ENCODE measurements at regions not wholly inside any gene's neighbourhood (a gene's known extent, or its start where the extent isn't known, plus 50 kb on each side); places are given as distances from the start of the nearest gene placed in this dataset.

DNA sequence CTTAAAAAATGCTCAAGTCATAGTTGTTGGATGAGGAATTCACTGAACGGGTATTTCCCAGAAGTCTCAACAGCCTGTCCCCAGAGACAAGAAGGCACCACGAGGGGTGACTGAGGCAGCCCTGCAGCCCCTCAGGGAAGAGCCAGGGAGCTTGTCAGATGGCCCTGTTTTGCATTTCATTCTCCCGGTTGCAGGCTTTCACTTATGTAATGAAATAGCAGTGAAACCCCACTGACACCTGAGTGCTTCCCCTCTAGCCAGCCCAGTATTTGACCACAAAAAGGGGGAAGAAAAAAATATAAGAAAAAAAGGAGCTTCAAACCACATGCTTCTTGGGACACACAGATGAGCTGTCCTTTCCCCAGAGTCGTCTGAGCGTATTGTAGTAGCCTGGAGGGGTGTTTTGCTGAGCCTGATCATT lies 75.3 kb upstream of the IL12B start:
- TF ChIP-seq, protein P1, sequence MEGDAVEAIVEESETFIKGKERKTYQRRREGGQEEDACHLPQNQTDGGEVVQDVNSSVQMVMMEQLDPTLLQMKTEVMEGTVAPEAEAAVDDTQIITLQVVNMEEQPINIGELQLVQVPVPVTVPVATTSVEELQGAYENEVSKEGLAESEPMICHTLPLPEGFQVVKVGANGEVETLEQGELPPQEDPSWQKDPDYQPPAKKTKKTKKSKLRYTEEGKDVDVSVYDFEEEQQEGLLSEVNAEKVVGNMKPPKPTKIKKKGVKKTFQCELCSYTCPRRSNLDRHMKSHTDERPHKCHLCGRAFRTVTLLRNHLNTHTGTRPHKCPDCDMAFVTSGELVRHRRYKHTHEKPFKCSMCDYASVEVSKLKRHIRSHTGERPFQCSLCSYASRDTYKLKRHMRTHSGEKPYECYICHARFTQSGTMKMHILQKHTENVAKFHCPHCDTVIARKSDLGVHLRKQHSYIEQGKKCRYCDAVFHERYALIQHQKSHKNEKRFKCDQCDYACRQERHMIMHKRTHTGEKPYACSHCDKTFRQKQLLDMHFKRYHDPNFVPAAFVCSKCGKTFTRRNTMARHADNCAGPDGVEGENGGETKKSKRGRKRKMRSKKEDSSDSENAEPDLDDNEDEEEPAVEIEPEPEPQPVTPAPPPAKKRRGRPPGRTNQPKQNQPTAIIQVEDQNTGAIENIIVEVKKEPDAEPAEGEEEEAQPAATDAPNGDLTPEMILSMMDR (IDR thresholded peaks at IDR 0.05), result no peak
- no peak for TF ChIP-seq POLR2AphosphoS5 (IDR thresholded peaks at IDR 0.05)
- TF ChIP-seq POLR2A (IDR thresholded peaks at IDR 0.05), result no peak

Data from breast epithelium (tissue), 3 donors.